ENCODE measurements at regions not wholly inside any gene's neighbourhood (a gene's known extent, or its start where the extent isn't known, plus 50 kb on each side); places are given as distances from the start of the nearest gene placed in this dataset.

DNA sequence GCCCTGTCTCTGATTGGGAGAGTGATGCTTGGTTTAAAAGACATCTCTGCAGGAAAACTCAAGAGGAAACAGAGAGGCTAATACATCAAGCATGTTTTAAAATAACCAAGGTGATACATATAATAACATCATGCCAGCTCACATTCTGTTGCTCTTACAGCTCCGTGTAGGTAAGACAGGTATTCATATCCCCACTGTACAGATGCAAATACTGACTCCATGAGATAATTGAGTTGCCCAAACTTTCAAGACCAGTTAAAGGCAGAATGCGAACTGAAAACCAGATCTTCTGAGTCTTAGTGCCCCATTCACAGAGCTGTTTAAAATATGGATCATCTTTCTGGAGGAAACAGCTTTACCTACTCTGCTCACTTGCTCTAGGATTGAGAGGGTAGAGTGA lies 214.0 kb downstream of the PIK3R1 start:
- TF ChIP-seq EZH2 (IDR thresholded peaks at IDR 0.05; ENCODE audit: borderline replicate concordance, low read depth, low read length, poor library complexity, severe bottlenecking), result no peak
- TF ChIP-seq, protein P1, sequence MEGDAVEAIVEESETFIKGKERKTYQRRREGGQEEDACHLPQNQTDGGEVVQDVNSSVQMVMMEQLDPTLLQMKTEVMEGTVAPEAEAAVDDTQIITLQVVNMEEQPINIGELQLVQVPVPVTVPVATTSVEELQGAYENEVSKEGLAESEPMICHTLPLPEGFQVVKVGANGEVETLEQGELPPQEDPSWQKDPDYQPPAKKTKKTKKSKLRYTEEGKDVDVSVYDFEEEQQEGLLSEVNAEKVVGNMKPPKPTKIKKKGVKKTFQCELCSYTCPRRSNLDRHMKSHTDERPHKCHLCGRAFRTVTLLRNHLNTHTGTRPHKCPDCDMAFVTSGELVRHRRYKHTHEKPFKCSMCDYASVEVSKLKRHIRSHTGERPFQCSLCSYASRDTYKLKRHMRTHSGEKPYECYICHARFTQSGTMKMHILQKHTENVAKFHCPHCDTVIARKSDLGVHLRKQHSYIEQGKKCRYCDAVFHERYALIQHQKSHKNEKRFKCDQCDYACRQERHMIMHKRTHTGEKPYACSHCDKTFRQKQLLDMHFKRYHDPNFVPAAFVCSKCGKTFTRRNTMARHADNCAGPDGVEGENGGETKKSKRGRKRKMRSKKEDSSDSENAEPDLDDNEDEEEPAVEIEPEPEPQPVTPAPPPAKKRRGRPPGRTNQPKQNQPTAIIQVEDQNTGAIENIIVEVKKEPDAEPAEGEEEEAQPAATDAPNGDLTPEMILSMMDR (conservative IDR thresholded peaks at IDR 0.05; ENCODE audit: low read depth, low read length), result no peak
- intact Hi-C loops (cut with micrococcal nuclease; ENCODE audit: unreplicated experiment), result no loop called here
- Histone ChIP-seq H3K36me3 (ENCODE audit: insufficient read depth, low read length, poor library complexity, severe bottlenecking) (no peaks in the 10 kb centered on the region), H3K27ac (ENCODE audit: low read depth, low read length, poor library complexity, severe bottlenecking) (no peak overlapping the region), H3K9me3 (ENCODE audit: low read depth, low read length, poor library complexity, severe bottlenecking) (no peaks in the 10 kb centered on the region), H3K4me3 (ENCODE audit: low read depth, low read length, poor library complexity, severe bottlenecking) (no peak overlapping the region), H3K27me3 (replicated peaks; ENCODE audit: insufficient read depth, low read depth, low read length, poor library complexity) (no peaks in the 10 kb centered on the region), H3K4me1 (ENCODE audit: insufficient read depth, low read length, poor library complexity, severe bottlenecking) (peaks cover 6% of the 10 kb centered on the region)
- CTCF ChIA-PET, result no interaction called here
- POLR2A ChIA-PET (ENCODE audit: low non-redundant PET), result no interaction called here
- no peak for DNase-seq (ENCODE audit: low spot score)
- no TSS peak for BruUV-seq (replicated peaks)

DNA sequence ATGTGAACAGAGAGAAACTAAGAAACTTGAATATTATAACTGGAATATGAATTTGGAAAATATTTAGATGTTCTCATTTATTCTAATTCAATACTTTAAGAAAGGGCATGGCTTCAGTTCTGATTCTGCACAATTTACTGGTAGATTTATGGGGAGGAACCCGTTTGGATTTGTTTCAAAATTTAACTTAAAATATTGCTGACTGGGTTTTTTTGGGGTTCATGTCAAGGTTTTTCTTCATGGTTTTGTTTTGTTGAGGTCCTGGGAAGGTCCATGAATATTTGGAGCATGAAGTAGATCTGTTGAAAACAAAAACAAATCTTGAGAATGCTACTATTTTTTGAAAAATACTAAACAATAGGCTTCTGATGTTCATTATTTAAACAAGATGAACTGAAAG lies 214.7 kb downstream of the PIK3R1 start:
- H3K27me3 ChIP-seq (replicated peaks; ENCODE audit: insufficient read depth, low read depth, low read length, poor library complexity), result no peaks in the 10 kb centered on the region
- no peak for DNase-seq (ENCODE audit: low spot score)
- H3K4me3 ChIP-seq (ENCODE audit: low read depth, low read length, poor library complexity, severe bottlenecking), result no peak overlapping the region
- ChIA-PET CTCF (no interaction called here), POLR2A (ENCODE audit: low non-redundant PET) (no interaction called here)
- intact Hi-C loops (cut with micrococcal nuclease; ENCODE audit: unreplicated experiment), result no loop called here
- H3K27ac ChIP-seq (ENCODE audit: low read depth, low read length, poor library complexity, severe bottlenecking), result no peak overlapping the region
- H3K4me1 ChIP-seq (ENCODE audit: insufficient read depth, low read length, poor library complexity, severe bottlenecking), result peaks cover 6% of the 10 kb centered on the region
- BruUV-seq (replicated peaks), result no TSS peak
- no peak for TF ChIP-seq EZH2 (IDR thresholded peaks at IDR 0.05; ENCODE audit: borderline replicate concordance, low read depth, low read length, poor library complexity, severe bottlenecking)
- TF ChIP-seq, protein P1 (conservative IDR thresholded peaks at IDR 0.05; ENCODE audit: low read depth, low read length), result no peak
- no peaks in the 10 kb centered on the region for H3K9me3 ChIP-seq (ENCODE audit: low read depth, low read length, poor library complexity, severe bottlenecking)
- no peaks in the 10 kb centered on the region for H3K36me3 ChIP-seq (ENCODE audit: insufficient read depth, low read length, poor library complexity, severe bottlenecking)

DNA sequence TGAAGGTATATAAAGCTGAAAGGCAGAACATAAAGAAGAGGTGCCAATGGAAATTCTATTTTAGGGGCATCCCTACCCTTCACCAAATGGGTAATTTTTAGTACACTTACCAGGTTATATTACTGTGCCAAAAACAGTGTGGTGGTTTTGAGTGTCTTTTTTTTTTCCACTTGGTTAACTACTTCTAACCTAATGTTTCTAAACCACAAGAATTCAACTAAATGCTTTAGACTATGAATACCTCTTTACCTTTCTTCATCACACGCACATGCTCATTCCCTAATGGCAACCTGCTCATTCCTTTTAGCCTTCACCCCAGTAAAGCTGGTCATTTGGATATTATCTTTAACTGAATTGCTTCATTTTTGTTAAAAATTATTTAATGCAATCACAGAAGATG lies 215.6 kb downstream of the PIK3R1 start:
- CTCF ChIA-PET, result no interaction called here
- BruUV-seq (replicated peaks), result no TSS peak
- peaks cover 6% of the 10 kb centered on the region for H3K4me1 ChIP-seq (ENCODE audit: insufficient read depth, low read length, poor library complexity, severe bottlenecking)
- DNase-seq (ENCODE audit: low spot score), result no peak
- no peaks in the 10 kb centered on the region for H3K9me3 ChIP-seq (ENCODE audit: low read depth, low read length, poor library complexity, severe bottlenecking)
- H3K27ac ChIP-seq (ENCODE audit: low read depth, low read length, poor library complexity, severe bottlenecking), result no peak overlapping the region
- intact Hi-C loops (cut with micrococcal nuclease; ENCODE audit: unreplicated experiment), result no loop called here
- POLR2A ChIA-PET (ENCODE audit: low non-redundant PET), result no interaction called here
- TF ChIP-seq, protein P1 (conservative IDR thresholded peaks at IDR 0.05; ENCODE audit: low read depth, low read length), result no peak
- TF ChIP-seq EZH2 (IDR thresholded peaks at IDR 0.05; ENCODE audit: borderline replicate concordance, low read depth, low read length, poor library complexity, severe bottlenecking), result no peak
- H3K4me3 ChIP-seq (ENCODE audit: low read depth, low read length, poor library complexity, severe bottlenecking), result no peak overlapping the region
- H3K27me3 ChIP-seq (replicated peaks; ENCODE audit: insufficient read depth, low read depth, low read length, poor library complexity), result no peaks in the 10 kb centered on the region
- no peaks in the 10 kb centered on the region for H3K36me3 ChIP-seq (ENCODE audit: insufficient read depth, low read length, poor library complexity, severe bottlenecking)

Data from A673 (cell line).